SK-N-SH (cell line): ENCODE measurements at regions not wholly inside any gene's neighbourhood (a gene's known extent, or its start where the extent isn't known, plus 50 kb on each side); places are given as distances from the start of the nearest gene placed in this dataset.

Experiments
- CTCF ChIA-PET: fragments of 300-600, 350-600 bp; formaldehyde crosslinking; extraction: SDS; loops from one replicate; lab custom pipeline; 2021; lab: Yijun Ruan, JAX
- POLR2A ChIA-PET: fragments of 350-600 bp; sonication (Branson Sonifier 250); formaldehyde crosslinking; extraction: SDS; loops from one replicate; lab custom pipeline; 2020; ENCODE audit warnings: antibody characterized with exemption, inconsistent platforms; lab: Yijun Ruan, JAX
- DNase-seq: peaks from one replicate; pipeline ENCODE4 v3.0.0; 2012
- H2AFZ ChIP-seq: fragments of 200-600 bp; sonication (generic); 2 replicates; pipeline ENCODE4 v1.8.1; 2016; ENCODE audit warnings: antibody characterized with exemption, mild to moderate bottlenecking, low read depth
- H3F3A ChIP-seq: fragments of 200-600 bp; sonication (generic); replicated peaks from 2 replicates; pipeline ENCODE3; 2016; ENCODE audit warnings: antibody characterized with exemption, mild to moderate bottlenecking; ENCODE audit not compliant: insufficient read depth
- H3K27ac ChIP-seq, 2 experiments: fragments of 200-500 bp in 1 of 2; fragments of 200-600 bp in 1 of 2; sonication (Bioruptor generic) in 1 of 2; sonication (generic), shearing (Covaris generic) in 1 of 2; 2 replicates each; pipeline versions ENCODE4 v1.5.1 to v1.6.1; 2014 to 2016; ENCODE audit warnings: low read depth in 2 of 2, inconsistent platforms in 1 of 2, low read length in 1 of 2, mild to moderate bottlenecking in 1 of 2, mixed read lengths in 1 of 2
- H3K27me3 ChIP-seq: fragments of 200-600 bp; sonication (generic), shearing (Covaris generic); 2 replicates; pipeline ENCODE4 v1.6.1; 2016; ENCODE audit warnings: mixed run types; ENCODE audit not compliant: insufficient read depth
- H3K36me3 ChIP-seq, 2 experiments: fragments of 200-500 bp in 1 of 2; fragments of 200-600 bp in 1 of 2; sonication (Bioruptor generic) in 1 of 2; sonication (generic) in 1 of 2; replicated peaks in 1 of 2; 2 replicates each; pipeline versions ENCODE3 to v1.5.1; 2014 to 2016; ENCODE audit warnings: low read length in 1 of 2, mild to moderate bottlenecking in 1 of 2; ENCODE audit not compliant: insufficient read depth in 2 of 2, control insufficient read depth in 1 of 2
- H3K4me1 ChIP-seq, 2 experiments: fragments of 200-500 bp in 1 of 2; fragments of 200-600 bp in 1 of 2; sonication (Bioruptor generic) in 1 of 2; sonication (generic), shearing (Covaris generic) in 1 of 2; 2 replicates each; pipeline versions ENCODE4 v1.5.1 to v1.6.1; 2014 to 2016; ENCODE audit warnings: low read depth in 1 of 2, low read length in 1 of 2, mixed run types in 1 of 2; ENCODE audit not compliant: insufficient read depth in 2 of 2, control insufficient read depth in 1 of 2
- H3K4me2 ChIP-seq: fragments of 200-600 bp; sonication (generic), shearing (Covaris generic); 2 replicates; pipeline ENCODE4 v1.6.1; 2017; ENCODE audit warnings: mixed run types
- H3K4me3 ChIP-seq, 2 experiments: fragments of 200-500 bp in 1 of 2; fragments of 200-600 bp in 1 of 2; sonication (Bioruptor generic) in 1 of 2; sonication (generic), shearing (Covaris generic) in 1 of 2; 2 replicates each; pipeline versions ENCODE4 v1.5.1 to v1.8.1; 2014 to 2016; ENCODE audit warnings: low read depth in 2 of 2, inconsistent platforms in 1 of 2, low read length in 1 of 2, mild to moderate bottlenecking in 1 of 2, mixed read lengths in 1 of 2, moderate library complexity in 1 of 2
- H3K79me2 ChIP-seq: fragments of 200-600 bp; sonication (generic); 2 replicates; pipeline ENCODE4 v1.8.1; 2017; ENCODE audit warnings: mild to moderate bottlenecking; ENCODE audit not compliant: insufficient read depth
- H3K9ac ChIP-seq: fragments of 200-600 bp; sonication (generic); 2 replicates; pipeline ENCODE4 v1.6.1; 2017; ENCODE audit warnings: mixed run types
- H3K9me2 ChIP-seq: fragments of 200-600 bp; sonication (generic); 2 replicates; pipeline ENCODE4 v1.6.1; 2017; ENCODE audit warnings: mixed run types
- H3K9me3 ChIP-seq: fragments of 200-600 bp; sonication (generic); 2 replicates; pipeline ENCODE4 v1.6.1; 2017; ENCODE audit warnings: mixed run types, mild to moderate bottlenecking, moderate library complexity
- H4K20me1 ChIP-seq: fragments of 200-600 bp; sonication (generic); 2 replicates; pipeline ENCODE4 v1.6.1; 2017; ENCODE audit warnings: mild to moderate bottlenecking, mixed run types; ENCODE audit not compliant: insufficient read depth
- CHD2 ChIP-seq: fragments of 150-350 bp; IDR thresholded peaks from 2 replicates; pipeline ENCODE4 v1.6.1; 2018; ENCODE audit warnings: low read length; ENCODE audit not compliant: partially characterized antibody
- CTCF ChIP-seq: fragments of 200-600 bp; sonication (generic); IDR thresholded peaks from 2 replicates; pipeline ENCODE4 v1.6.1; 2017; ENCODE audit warnings: antibody characterized with exemption, mild to moderate bottlenecking, moderate library complexity
- EZH2phosphoT487 ChIP-seq: fragments of 200-600 bp; sonication (generic); IDR thresholded peaks from 2 replicates; pipeline ENCODE4 v1.6.1; 2017; ENCODE audit warnings: low read depth, mixed run types, mild to moderate bottlenecking, antibody characterized with exemption, moderate library complexity, borderline replicate concordance
- FOSL2 ChIP-seq: IDR thresholded peaks from 2 replicates; pipeline ENCODE4 v1.4.0; 2012; ENCODE audit warnings: low read depth, mild to moderate bottlenecking, moderate library complexity, borderline replicate concordance
- FOXM1 ChIP-seq: IDR thresholded peaks from 2 replicates; pipeline ENCODE4 v1.4.0; 2012; ENCODE audit warnings: low read depth, mild to moderate bottlenecking
- GABPA ChIP-seq: IDR thresholded peaks from 2 replicates; pipeline ENCODE4 v1.4.0; 2012; ENCODE audit warnings: low read depth, mild to moderate bottlenecking
- JUND ChIP-seq: IDR thresholded peaks from 2 replicates; pipeline ENCODE4 v1.4.0; 2012
- MXI1 ChIP-seq: IDR thresholded peaks from 2 replicates; pipeline ENCODE4 v1.6.1; 2012; ENCODE audit warnings: mild to moderate bottlenecking, low read depth, low read length, improper control_type of control experiment
- NFIC ChIP-seq: IDR thresholded peaks from 2 replicates; pipeline ENCODE4 v1.4.0; 2012; ENCODE audit warnings: borderline replicate concordance
- RAD21 ChIP-seq: IDR thresholded peaks from 2 replicates; pipeline ENCODE4 v1.6.1; 2012; ENCODE audit warnings: mild to moderate bottlenecking, low read length
- REST ChIP-seq: IDR thresholded peaks from 2 replicates; pipeline ENCODE4 v1.6.1; 2012; ENCODE audit warnings: mild to moderate bottlenecking, low read depth, low read length, moderate library complexity
- RFX5 ChIP-seq: IDR thresholded peaks from 2 replicates; pipeline ENCODE4 v1.6.1; 2012; ENCODE audit warnings: mild to moderate bottlenecking, improper control_type of control experiment, low read length
- SMC3 ChIP-seq: IDR thresholded peaks from 2 replicates; pipeline ENCODE4 v1.6.1; 2012; ENCODE audit warnings: low read depth, low read length, improper control_type of control experiment
- TCF12 ChIP-seq: IDR thresholded peaks from 2 replicates; pipeline ENCODE4 v1.4.0; 2012
- TEAD4 ChIP-seq: IDR thresholded peaks from 2 replicates; pipeline ENCODE4 v1.4.0; 2012; ENCODE audit warnings: mild to moderate bottlenecking, borderline replicate concordance; ENCODE audit not compliant: insufficient read depth
- USF1 ChIP-seq: IDR thresholded peaks from 2 replicates; pipeline ENCODE4 v1.4.0; 2012; ENCODE audit warnings: low read depth, borderline replicate concordance
- USF2 ChIP-seq: fragments of 150-350 bp; IDR thresholded peaks from 2 replicates; pipeline ENCODE4 v1.6.1; 2017; ENCODE audit warnings: antibody characterized with exemption, low read length, low read depth, borderline replicate concordance
- WGBS: methylation state at CpG from one replicate; pipeline ENCODE4 v1.1.6; 2017; ENCODE audit warnings: low lambda C conversion rate; 5-methylcytosine and 5-hydroxymethylcytosine counted together

- POLR2A ChIA-PET = no interaction called here
- no peaks in the 10 kb centered on the region for H3K9me3 ChIP-seq
- TF ChIP-seq RAD21 = no peak
- no peak for TF ChIP-seq JUND
- TF ChIP-seq NFIC = no peak
- TF ChIP-seq REST = no peak
- CTCF ChIA-PET = interaction anchor here (1.0 kb wide), 1 partner anchor 9 kb away, joined by 5 read pairs; no protein-coding TSS in a partner anchor
- no peaks in the 10 kb centered on the region for H3K36me3 ChIP-seq
- H3K27ac ChIP-seq = no peak overlapping the region
- no peaks in the 10 kb centered on the region for H4K20me1 ChIP-seq
- no peaks in the 10 kb centered on the region for H3K79me2 ChIP-seq
- no peak overlapping the region for H3K9ac ChIP-seq
- no peaks in the 10 kb centered on the region for H3K27me3 ChIP-seq
- DNase-seq = no peak
- 6% methylated on average over 2 of the region's 2 CpGs for WGBS
- H3K4me2 ChIP-seq = no peak overlapping the region
- no peaks in the 10 kb centered on the region for H3K4me1 ChIP-seq
- H3K4me3 ChIP-seq = no peak overlapping the region
- H3F3A ChIP-seq = no peaks in the 10 kb centered on the region
- H2AFZ ChIP-seq = no peak overlapping the region
- H3K9me2 ChIP-seq = no peaks in the 10 kb centered on the region
These were observed 979.4 kb downstream of the GALC start for GRCh38 chr14:87013583-87013982.

GRCh38 chr14:87008965-87009364 is 984.0 kb downstream of the GALC start:
- DNase-seq = no peak
- Histone ChIP-seq H3K79me2 (no peaks in the 10 kb centered on the region), H3K9ac (no peak overlapping the region), H3K4me2 (no peak overlapping the region), H3K4me1 (no peaks in the 10 kb centered on the region), H3K9me3 (no peaks in the 10 kb centered on the region), H3K4me3 (no peak overlapping the region), H3K36me3 (no peaks in the 10 kb centered on the region), H4K20me1 (no peaks in the 10 kb centered on the region), H2AFZ (no peak overlapping the region), H3K27ac (no peak overlapping the region), H3K9me2 (no peaks in the 10 kb centered on the region), H3K27me3 (no peaks in the 10 kb centered on the region), H3F3A (no peaks in the 10 kb centered on the region)
- CTCF ChIA-PET = no interaction called here
- POLR2A ChIA-PET = no interaction called here
- whole genome bisulfite sequencing = 0% methylated on average over 1 of the region's 1 CpG
- TF ChIP-seq EZH2phosphoT487 (no peak), TEAD4 (no peak), FOXM1 (no peak), JUND (no peak), SMC3 (no peak), GABPA (no peak), REST (no peak), USF2 (no peak), USF1 (no peak), MXI1 (no peak), CHD2 (no peak), TCF12 (no peak), RFX5 (no peak), FOSL2 (no peak), CTCF (no peak)
